ENCODE measurements at regions not wholly inside any gene's neighbourhood (a gene's known extent, or its start where the extent isn't known, plus 50 kb on each side); places are given as distances from the start of the nearest gene placed in this dataset.

DNA sequence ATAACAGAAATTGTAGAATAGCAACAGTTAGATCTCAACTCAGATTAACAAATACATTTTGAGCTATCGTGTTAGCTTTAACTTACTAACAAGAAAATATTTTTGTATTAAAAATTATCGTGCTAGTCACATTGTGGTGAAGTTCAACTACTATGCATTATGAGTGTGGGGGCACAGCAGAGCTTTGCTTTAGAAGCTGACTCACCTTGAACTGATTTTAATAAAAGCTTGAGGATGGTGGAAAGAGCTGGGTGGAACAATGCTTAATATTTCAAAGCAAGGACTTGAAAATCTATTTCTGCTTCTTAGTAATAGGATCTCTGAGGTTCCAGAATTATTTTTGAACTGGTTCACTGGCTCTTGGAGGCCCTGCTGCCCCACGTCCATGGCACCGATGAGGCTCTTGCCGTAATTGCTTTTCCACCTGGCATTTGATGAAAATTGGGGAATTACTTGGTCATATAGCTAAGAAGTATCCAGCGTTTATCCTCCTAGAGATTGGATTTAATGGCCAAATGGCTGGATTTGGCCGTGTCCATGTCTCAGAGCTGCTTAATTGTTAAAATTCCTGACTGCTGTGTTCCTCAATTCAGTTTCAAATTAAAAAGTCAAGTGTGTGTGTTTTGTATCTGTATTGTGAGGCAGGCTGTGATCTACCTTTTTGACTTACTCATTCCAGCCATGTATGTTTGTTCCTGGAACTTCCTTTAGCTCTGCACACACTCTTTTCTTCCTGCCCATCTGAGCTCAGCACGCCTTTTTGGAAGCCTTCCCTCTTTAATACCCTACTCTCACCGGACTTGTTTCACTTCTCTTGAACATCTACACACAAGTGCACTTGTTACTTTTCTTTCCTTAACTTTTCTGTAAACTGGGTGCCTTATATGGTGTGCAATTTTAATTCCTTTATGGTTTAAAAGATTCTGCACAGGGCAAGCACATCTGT, 66.6 kb upstream of the LIMCH1 start:
- Histone ChIP-seq H3K4me3 (replicated peaks in 1 of 3; ENCODE audit: insufficient read depth in 1 of 3, low read depth in 1 of 3, low read length in 3 of 3) (no peak overlapping the region), H3K36me3 (ENCODE audit: control insufficient read depth in 2 of 2, extremely low read depth in 1 of 2, insufficient read depth in 2 of 2, low read length in 2 of 2) (no peaks in the 10 kb centered on the region), H3K9ac (replicated peaks; ENCODE audit: extremely low read depth, insufficient read depth, low read length) (no peak overlapping the region), H3K27me3 (ENCODE audit: control insufficient read depth in 2 of 2, insufficient read depth in 2 of 2, low read length in 2 of 2) (peaks cover 9 to 18% of the 10 kb centered on the region in 2 experiments), H2AFZ (ENCODE audit: low read depth, low read length) (no peak overlapping the region), H3K9me3 (replicated peaks; ENCODE audit: control insufficient read depth, insufficient read depth, low read length) (no peaks in the 10 kb centered on the region), H3K9me1 (replicated peaks; ENCODE audit: control insufficient read depth, extremely low read depth, insufficient read depth, low read length) (no peaks in the 10 kb centered on the region), H4K20me1 (replicated peaks; ENCODE audit: control insufficient read depth, extremely low read depth, insufficient read depth, low read length) (no peaks in the 10 kb centered on the region), H3K4me1 (ENCODE audit: control insufficient read depth, extremely low read depth, insufficient read depth, low read length) (no peaks in the 10 kb centered on the region), H3K79me2 (ENCODE audit: control insufficient read depth, insufficient read depth, low read length) (no peaks in the 10 kb centered on the region), H3K4me2 (ENCODE audit: insufficient read depth, low read length) (no peak overlapping the region), H3K27ac (ENCODE audit: insufficient read depth, low read depth, low read length) (no peak overlapping the region)
- intact Hi-C loops (cut with micrococcal nuclease) = no loop called here
- no peak for TF ChIP-seq GATA2 (IDR thresholded peaks at IDR 0.05; ENCODE audit: insufficient read depth, insufficient read length, low read depth, low read length)
- no peak for TF ChIP-seq EZH2 (IDR thresholded peaks at IDR 0.05; ENCODE audit: borderline replicate concordance, low read depth, low read length, severe bottlenecking)
- TF ChIP-seq MYC (IDR thresholded peaks at IDR 0.05; ENCODE audit: low read depth, low read length) = no peak
- TF ChIP-seq, protein P1, sequence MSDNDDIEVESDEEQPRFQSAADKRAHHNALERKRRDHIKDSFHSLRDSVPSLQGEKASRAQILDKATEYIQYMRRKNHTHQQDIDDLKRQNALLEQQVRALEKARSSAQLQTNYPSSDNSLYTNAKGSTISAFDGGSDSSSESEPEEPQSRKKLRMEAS (IDR thresholded peaks at IDR 0.05; ENCODE audit: insufficient read depth, insufficient read length) = no peak
- TF ChIP-seq, protein P2, sequence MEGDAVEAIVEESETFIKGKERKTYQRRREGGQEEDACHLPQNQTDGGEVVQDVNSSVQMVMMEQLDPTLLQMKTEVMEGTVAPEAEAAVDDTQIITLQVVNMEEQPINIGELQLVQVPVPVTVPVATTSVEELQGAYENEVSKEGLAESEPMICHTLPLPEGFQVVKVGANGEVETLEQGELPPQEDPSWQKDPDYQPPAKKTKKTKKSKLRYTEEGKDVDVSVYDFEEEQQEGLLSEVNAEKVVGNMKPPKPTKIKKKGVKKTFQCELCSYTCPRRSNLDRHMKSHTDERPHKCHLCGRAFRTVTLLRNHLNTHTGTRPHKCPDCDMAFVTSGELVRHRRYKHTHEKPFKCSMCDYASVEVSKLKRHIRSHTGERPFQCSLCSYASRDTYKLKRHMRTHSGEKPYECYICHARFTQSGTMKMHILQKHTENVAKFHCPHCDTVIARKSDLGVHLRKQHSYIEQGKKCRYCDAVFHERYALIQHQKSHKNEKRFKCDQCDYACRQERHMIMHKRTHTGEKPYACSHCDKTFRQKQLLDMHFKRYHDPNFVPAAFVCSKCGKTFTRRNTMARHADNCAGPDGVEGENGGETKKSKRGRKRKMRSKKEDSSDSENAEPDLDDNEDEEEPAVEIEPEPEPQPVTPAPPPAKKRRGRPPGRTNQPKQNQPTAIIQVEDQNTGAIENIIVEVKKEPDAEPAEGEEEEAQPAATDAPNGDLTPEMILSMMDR (IDR thresholded peaks at IDR 0.05; ENCODE audit: extremely low read depth in 1 of 2, insufficient read depth in 1 of 2, low read depth in 1 of 2, low read length in 2 of 2) = no peak
- no peak for TF ChIP-seq FOS (IDR thresholded peaks at IDR 0.05; ENCODE audit: borderline replicate concordance, insufficient read depth, low read length)
- no peak for TF ChIP-seq JUN (IDR thresholded peaks at IDR 0.05; ENCODE audit: borderline replicate concordance, insufficient read depth, insufficient read length, low read depth)
- no peak for TF ChIP-seq POLR2AphosphoS5 (IDR thresholded peaks at IDR 0.05; ENCODE audit: insufficient read depth, low read depth, low read length)
- no peak for TF ChIP-seq POLR2A (IDR thresholded peaks at IDR 0.05; ENCODE audit: low read depth, low read length)
- FAIRE-seq (no peak), DNase-seq (ENCODE audit: low read depth, low spot score) (no peak)
- CTCF ChIA-PET = interaction anchor here (0.6 to 1.3 kb wide), 3 partner anchors 9 to 59 kb away, joined by 3 to 5 read pairs (median 3); no protein-coding TSS in a partner anchor
- POLR2A ChIA-PET = no interaction called here
- dilution Hi-C loops (cut with MboI; ENCODE audit: extremely low pct_ligation_motif_present, low sequenced_read_pairs) = no loop called here
- no TSS peak for BruUV-seq (replicated peaks)

Data from endothelial cell of umbilical vein (primary cell).